Neural progenitor cell (in vitro differentiated cells): ENCODE measurements at regions not wholly inside any gene's neighbourhood (a gene's known extent, or its start where the extent isn't known, plus 50 kb on each side); places are given as distances from the start of the nearest gene placed in this dataset.

Experiments used
- DNase-seq: peaks from one replicate; pipeline ENCODE4 v3.0.0-alpha.2; 2016; ENCODE audit warnings: low spot score
- H2AFZ ChIP-seq: fragments of 200-600 bp; sonication (generic); replicated peaks from 2 replicates; pipeline ENCODE4 v1.6.1; 2016; ENCODE audit warnings: antibody characterized with exemption
- H3F3A ChIP-seq: fragments of 200-600 bp; sonication (generic); 2 replicates; pipeline ENCODE4 v1.6.1; 2016; ENCODE audit warnings: antibody characterized with exemption, low read depth
- H3K27ac ChIP-seq: fragments of 200-600 bp; sonication (generic); 2 replicates; pipeline ENCODE4 v1.5.1; 2016; ENCODE audit warnings: mild to moderate bottlenecking
- H3K27me3 ChIP-seq: fragments of 200-600 bp; sonication (generic); 2 replicates; pipeline ENCODE4 v1.6.1; 2016; ENCODE audit warnings: mild to moderate bottlenecking, moderate library complexity
- H3K36me3 ChIP-seq: fragments of 200-600 bp; sonication (generic); 2 replicates; pipeline ENCODE4 v1.5.1; 2016
- H3K4me1 ChIP-seq: fragments of 200-600 bp; sonication (generic); 2 replicates; pipeline ENCODE4 v1.6.1; 2016; ENCODE audit warnings: mixed run types
- H3K4me2 ChIP-seq: fragments of 200-600 bp; sonication (generic); 2 replicates; pipeline ENCODE4 v1.6.1; 2016
- H3K4me3 ChIP-seq: fragments of 200-600 bp; sonication (generic); 2 replicates; pipeline ENCODE4 v1.5.1; 2016
- H3K79me2 ChIP-seq: fragments of 200-600 bp; sonication (generic); 2 replicates; pipeline ENCODE4 v1.6.1; 2016; ENCODE audit warnings: low read depth
- H3K9ac ChIP-seq: fragments of 200-600 bp; sonication (generic); 2 replicates; pipeline ENCODE4 v1.6.1; 2016
- H3K9me3 ChIP-seq: fragments of 200-600 bp; sonication (generic); 2 replicates; pipeline ENCODE4 v1.5.1; 2016; ENCODE audit warnings: low read depth
- H4K20me1 ChIP-seq: fragments of 200-600 bp; sonication (generic); 2 replicates; pipeline ENCODE4 v1.6.1; 2016; ENCODE audit warnings: low read depth
- H3K27ac Mint-ChIP-seq: 3 replicates; pipeline ENCODE4 v1.8.0; 2021; ENCODE audit warnings: mixed read lengths
- H3K27me3 Mint-ChIP-seq: 2 replicates; pipeline ENCODE4 v1.8.0; 2022; ENCODE audit warnings: low read depth, mild to moderate bottlenecking, inconsistent platforms, moderate library complexity, mixed read lengths; ENCODE audit not compliant: insufficient read depth
- H3K36me3 Mint-ChIP-seq: 3 replicates; pipeline ENCODE4 v1.8.0; 2021; ENCODE audit warnings: mixed read lengths
- H3K4me1 Mint-ChIP-seq: 3 replicates; pipeline ENCODE4 v1.8.0; 2021; ENCODE audit warnings: mixed read lengths
- H3K4me3 Mint-ChIP-seq: 3 replicates; pipeline ENCODE4 v1.8.0; 2021; ENCODE audit warnings: mild to moderate bottlenecking, moderate library complexity, mixed read lengths
- H3K9me3 Mint-ChIP-seq: 3 replicates; pipeline ENCODE4 v1.8.0; 2020; ENCODE audit warnings: mixed read lengths
- EZH2 ChIP-seq: fragments of 200-600 bp; sonication (generic); IDR thresholded peaks from 2 replicates; pipeline ENCODE4 v1.6.1; 2017; ENCODE audit warnings: antibody characterized with exemption, mild to moderate bottlenecking, moderate library complexity
- EZH2phosphoT487 ChIP-seq: fragments of 200-600 bp; sonication (generic); IDR thresholded peaks from 2 replicates; pipeline ENCODE4 v1.6.1; 2017; ENCODE audit warnings: antibody characterized with exemption
- TF ChIP-seq, protein P1 (sequence below): fragments of 200-600 bp; sonication (generic); IDR thresholded peaks from 2 replicates; pipeline ENCODE4 v1.5.1; 2017; ENCODE audit warnings: antibody characterized with exemption, mild to moderate bottlenecking

DNA sequence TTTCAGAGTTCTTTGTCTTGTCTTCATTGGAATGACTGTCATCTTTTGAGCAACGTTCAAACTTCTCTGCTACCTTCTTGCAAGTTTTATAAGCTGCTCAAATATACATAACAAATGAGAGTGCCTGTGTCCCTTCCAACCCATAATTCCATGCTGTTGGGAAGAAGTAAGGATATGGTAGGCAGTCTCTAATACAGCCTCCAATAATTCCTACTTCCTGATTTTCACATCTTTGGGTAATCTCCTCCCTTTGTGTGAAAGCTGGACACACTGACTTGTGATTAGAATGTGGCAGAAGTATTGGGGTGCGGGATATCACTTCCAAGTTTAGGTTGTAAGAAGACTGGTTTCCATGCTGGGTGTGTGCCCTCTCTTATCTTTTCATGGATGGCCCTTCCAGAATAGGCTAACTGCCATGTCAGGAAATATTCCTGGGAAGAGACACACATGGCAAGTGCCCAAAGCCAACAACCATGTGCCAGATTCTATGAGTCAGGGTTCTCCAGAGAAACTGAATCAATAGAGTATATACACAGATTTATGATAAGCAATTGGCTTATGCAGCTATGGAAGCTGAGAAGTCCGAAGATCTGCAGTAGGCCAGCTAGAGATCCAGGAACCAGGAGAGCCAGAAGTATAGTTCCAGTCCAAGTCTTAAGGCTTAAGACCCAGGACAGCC is 531.3 kb downstream of the NTRK2 start:
- Histone ChIP-seq H3K36me3 (no peaks in the 10 kb centered on the region), H3F3A (no peaks in the 10 kb centered on the region), H3K4me1 (no peaks in the 10 kb centered on the region), H2AFZ (no peak overlapping the region), H3K79me2 (no peaks in the 10 kb centered on the region), H3K9me3 (no peaks in the 10 kb centered on the region), H3K4me2 (no peak overlapping the region), H3K9ac (no peak overlapping the region), H3K4me3 (no peak overlapping the region), H3K27ac (no peak overlapping the region), H3K27me3 (no peaks in the 10 kb centered on the region), H4K20me1 (no peaks in the 10 kb centered on the region)
- no peak overlapping the region for H3K27ac Mint-ChIP-seq
- no peaks in the 10 kb centered on the region for H3K4me1 Mint-ChIP-seq
- no peaks in the 10 kb centered on the region for H3K36me3 Mint-ChIP-seq
- no peaks in the 10 kb centered on the region for H3K9me3 Mint-ChIP-seq
- H3K4me3 Mint-ChIP-seq = no peak overlapping the region
- TF ChIP-seq EZH2phosphoT487 = no peak
- H3K27me3 Mint-ChIP-seq = no peaks in the 10 kb centered on the region
- DNase-seq = no peak

DNA sequence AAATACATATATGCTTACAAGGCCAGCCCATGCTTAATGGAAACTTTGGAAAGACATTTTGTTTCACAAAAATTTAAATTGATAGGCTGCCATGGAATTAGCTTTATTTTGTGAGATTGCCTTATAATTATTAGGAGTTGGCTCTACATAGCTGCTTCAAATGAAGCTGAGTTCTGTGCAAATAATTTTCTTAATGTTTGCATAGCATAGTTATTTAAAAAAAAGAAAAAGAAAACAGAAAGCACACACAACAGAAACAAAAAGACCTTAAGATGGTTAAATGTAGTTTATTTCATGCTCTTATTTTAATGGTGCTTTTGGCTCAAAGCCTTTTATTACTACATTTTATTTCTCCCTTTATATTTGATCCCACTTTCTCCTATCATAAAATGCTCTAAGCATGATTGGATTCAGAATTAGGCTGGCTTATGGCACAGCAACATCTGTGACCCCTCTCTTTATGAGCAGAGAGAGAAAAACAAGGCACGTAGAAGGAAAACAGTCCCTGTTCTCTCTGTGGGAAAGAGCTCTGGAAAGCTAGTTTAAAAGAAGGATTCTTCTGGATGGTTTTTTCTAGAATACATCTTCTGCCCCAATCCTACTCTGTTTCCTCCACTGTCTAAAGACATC is 530.5 kb downstream of the NTRK2 start:
- no peaks in the 10 kb centered on the region for H3K36me3 ChIP-seq
- no peak overlapping the region for H2AFZ ChIP-seq
- H3K4me1 ChIP-seq = no peaks in the 10 kb centered on the region
- H3K9me3 ChIP-seq = no peaks in the 10 kb centered on the region
- no peak overlapping the region for H3K4me2 ChIP-seq
- no peaks in the 10 kb centered on the region for H4K20me1 ChIP-seq
- no peak overlapping the region for H3K4me3 ChIP-seq
- no peak overlapping the region for H3K27ac ChIP-seq
- no peaks in the 10 kb centered on the region for H3K79me2 ChIP-seq
- H3K9ac ChIP-seq = no peak overlapping the region
- Mint-ChIP-seq H3K9me3 (no peaks in the 10 kb centered on the region), H3K4me3 (no peak overlapping the region), H3K4me1 (no peaks in the 10 kb centered on the region), H3K27me3 (no peaks in the 10 kb centered on the region), H3K27ac (no peak overlapping the region), H3K36me3 (no peaks in the 10 kb centered on the region)
- TF ChIP-seq EZH2 (no peak), EZH2phosphoT487 (no peak)
- TF ChIP-seq, protein P1, sequence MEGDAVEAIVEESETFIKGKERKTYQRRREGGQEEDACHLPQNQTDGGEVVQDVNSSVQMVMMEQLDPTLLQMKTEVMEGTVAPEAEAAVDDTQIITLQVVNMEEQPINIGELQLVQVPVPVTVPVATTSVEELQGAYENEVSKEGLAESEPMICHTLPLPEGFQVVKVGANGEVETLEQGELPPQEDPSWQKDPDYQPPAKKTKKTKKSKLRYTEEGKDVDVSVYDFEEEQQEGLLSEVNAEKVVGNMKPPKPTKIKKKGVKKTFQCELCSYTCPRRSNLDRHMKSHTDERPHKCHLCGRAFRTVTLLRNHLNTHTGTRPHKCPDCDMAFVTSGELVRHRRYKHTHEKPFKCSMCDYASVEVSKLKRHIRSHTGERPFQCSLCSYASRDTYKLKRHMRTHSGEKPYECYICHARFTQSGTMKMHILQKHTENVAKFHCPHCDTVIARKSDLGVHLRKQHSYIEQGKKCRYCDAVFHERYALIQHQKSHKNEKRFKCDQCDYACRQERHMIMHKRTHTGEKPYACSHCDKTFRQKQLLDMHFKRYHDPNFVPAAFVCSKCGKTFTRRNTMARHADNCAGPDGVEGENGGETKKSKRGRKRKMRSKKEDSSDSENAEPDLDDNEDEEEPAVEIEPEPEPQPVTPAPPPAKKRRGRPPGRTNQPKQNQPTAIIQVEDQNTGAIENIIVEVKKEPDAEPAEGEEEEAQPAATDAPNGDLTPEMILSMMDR = no peak
- H3F3A ChIP-seq = no peaks in the 10 kb centered on the region
- DNase-seq = no peak
- no peaks in the 10 kb centered on the region for H3K27me3 ChIP-seq

DNA sequence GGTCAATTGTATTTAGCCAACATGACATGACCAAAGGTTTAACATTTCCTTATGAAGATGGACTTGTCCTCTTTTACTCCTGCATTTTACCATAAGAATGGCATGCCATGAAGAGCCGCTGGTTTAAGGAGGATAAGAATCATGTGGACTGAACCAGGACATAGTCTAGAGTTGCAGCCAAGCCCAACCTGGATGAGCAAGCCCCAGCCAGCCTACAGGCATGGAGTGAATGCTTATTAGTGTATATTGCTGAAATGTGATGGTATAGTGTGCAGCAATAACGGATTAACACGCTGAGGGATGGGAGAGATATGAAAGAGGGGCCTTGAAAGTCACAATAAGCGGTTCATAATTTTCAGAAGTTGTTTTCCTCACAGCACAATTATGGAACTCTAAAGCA is 523.2 kb downstream of the NTRK2 start:
- H3K4me3 Mint-ChIP-seq = no peak overlapping the region
- no peak for DNase-seq
- Histone ChIP-seq H4K20me1 (no peaks in the 10 kb centered on the region), H3K27me3 (no peaks in the 10 kb centered on the region), H3K4me2 (no peak overlapping the region), H3K4me3 (no peak overlapping the region), H3K36me3 (no peaks in the 10 kb centered on the region), H3K27ac (no peak overlapping the region), H3F3A (no peaks in the 10 kb centered on the region), H3K4me1 (no peaks in the 10 kb centered on the region), H2AFZ (no peak overlapping the region), H3K79me2 (no peaks in the 10 kb centered on the region), H3K9ac (no peak overlapping the region), H3K9me3 (no peaks in the 10 kb centered on the region)
- H3K4me1 Mint-ChIP-seq = no peaks in the 10 kb centered on the region
- H3K27me3 Mint-ChIP-seq = peaks cover 5% of the 10 kb centered on the region
- H3K27ac Mint-ChIP-seq = no peak overlapping the region
- TF ChIP-seq EZH2phosphoT487 (no peak), EZH2 (no peak)
- TF ChIP-seq, protein P1 = no peak
- H3K9me3 Mint-ChIP-seq = no peaks in the 10 kb centered on the region
- H3K36me3 Mint-ChIP-seq = no peaks in the 10 kb centered on the region

DNA sequence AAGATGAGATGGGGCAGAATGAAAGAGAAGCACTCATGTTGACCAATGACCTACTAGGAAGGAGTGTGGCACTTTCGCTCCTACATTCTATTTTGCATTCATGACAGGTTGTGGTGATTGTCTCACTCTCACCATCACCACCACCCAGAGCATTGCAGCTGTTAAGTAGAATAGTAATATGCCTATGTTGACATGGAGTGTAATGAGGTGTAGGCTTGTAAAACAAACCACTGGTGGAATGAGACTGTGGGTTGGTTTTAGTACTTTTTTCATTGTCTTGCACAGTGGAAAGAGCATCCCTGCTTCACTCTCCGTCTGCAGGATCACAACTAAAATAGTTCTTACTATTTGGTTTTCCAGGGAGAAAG is 516.7 kb downstream of the NTRK2 start:
- TF ChIP-seq EZH2phosphoT487 = no peak
- no peak for TF ChIP-seq EZH2
- TF ChIP-seq, protein P1 = no peak
- Histone ChIP-seq H3K4me1 (no peaks in the 10 kb centered on the region), H3K36me3 (no peaks in the 10 kb centered on the region), H3K4me2 (no peak overlapping the region), H4K20me1 (no peaks in the 10 kb centered on the region), H3F3A (no peaks in the 10 kb centered on the region), H3K9me3 (no peaks in the 10 kb centered on the region), H3K4me3 (no peak overlapping the region), H3K27ac (no peak overlapping the region), H3K27me3 (no peaks in the 10 kb centered on the region), H3K79me2 (no peaks in the 10 kb centered on the region), H2AFZ (no peak overlapping the region), H3K9ac (no peak overlapping the region)
- peaks cover 7% of the 10 kb centered on the region for H3K27me3 Mint-ChIP-seq
- H3K27ac Mint-ChIP-seq = no peak overlapping the region
- DNase-seq = no peak
- no peaks in the 10 kb centered on the region for H3K36me3 Mint-ChIP-seq
- H3K4me1 Mint-ChIP-seq = no peaks in the 10 kb centered on the region
- H3K4me3 Mint-ChIP-seq = no peak overlapping the region
- no peaks in the 10 kb centered on the region for H3K9me3 Mint-ChIP-seq
